ENCODE measurements at regions not wholly inside any gene's neighbourhood (a gene's known extent, or its start where the extent isn't known, plus 50 kb on each side); places are given as distances from the start of the nearest gene placed in this dataset.

- no peak for TF ChIP-seq ZNF776 (CRISPR knock-in tag; IDR thresholded peaks at IDR 0.05)
- TF ChIP-seq ZNF33B (CRISPR knock-in tag; IDR thresholded peaks at IDR 0.05), result no peak
- TF ChIP-seq, protein P1, sequence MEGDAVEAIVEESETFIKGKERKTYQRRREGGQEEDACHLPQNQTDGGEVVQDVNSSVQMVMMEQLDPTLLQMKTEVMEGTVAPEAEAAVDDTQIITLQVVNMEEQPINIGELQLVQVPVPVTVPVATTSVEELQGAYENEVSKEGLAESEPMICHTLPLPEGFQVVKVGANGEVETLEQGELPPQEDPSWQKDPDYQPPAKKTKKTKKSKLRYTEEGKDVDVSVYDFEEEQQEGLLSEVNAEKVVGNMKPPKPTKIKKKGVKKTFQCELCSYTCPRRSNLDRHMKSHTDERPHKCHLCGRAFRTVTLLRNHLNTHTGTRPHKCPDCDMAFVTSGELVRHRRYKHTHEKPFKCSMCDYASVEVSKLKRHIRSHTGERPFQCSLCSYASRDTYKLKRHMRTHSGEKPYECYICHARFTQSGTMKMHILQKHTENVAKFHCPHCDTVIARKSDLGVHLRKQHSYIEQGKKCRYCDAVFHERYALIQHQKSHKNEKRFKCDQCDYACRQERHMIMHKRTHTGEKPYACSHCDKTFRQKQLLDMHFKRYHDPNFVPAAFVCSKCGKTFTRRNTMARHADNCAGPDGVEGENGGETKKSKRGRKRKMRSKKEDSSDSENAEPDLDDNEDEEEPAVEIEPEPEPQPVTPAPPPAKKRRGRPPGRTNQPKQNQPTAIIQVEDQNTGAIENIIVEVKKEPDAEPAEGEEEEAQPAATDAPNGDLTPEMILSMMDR (CRISPR knock-in tag; IDR thresholded peaks at IDR 0.05), result no peak
- TF ChIP-seq, protein P2, sequence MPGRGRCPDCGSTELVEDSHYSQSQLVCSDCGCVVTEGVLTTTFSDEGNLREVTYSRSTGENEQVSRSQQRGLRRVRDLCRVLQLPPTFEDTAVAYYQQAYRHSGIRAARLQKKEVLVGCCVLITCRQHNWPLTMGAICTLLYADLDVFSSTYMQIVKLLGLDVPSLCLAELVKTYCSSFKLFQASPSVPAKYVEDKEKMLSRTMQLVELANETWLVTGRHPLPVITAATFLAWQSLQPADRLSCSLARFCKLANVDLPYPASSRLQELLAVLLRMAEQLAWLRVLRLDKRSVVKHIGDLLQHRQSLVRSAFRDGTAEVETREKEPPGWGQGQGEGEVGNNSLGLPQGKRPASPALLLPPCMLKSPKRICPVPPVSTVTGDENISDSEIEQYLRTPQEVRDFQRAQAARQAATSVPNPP (CRISPR knock-in tag; IDR thresholded peaks at IDR 0.05), result no peak
- no peak for TF ChIP-seq ZNF24 (IDR thresholded peaks at IDR 0.05)
- TF ChIP-seq RNF2 (conservative IDR thresholded peaks at IDR 0.05; ENCODE audit: low read depth), result no peak
- TF ChIP-seq, protein P3, sequence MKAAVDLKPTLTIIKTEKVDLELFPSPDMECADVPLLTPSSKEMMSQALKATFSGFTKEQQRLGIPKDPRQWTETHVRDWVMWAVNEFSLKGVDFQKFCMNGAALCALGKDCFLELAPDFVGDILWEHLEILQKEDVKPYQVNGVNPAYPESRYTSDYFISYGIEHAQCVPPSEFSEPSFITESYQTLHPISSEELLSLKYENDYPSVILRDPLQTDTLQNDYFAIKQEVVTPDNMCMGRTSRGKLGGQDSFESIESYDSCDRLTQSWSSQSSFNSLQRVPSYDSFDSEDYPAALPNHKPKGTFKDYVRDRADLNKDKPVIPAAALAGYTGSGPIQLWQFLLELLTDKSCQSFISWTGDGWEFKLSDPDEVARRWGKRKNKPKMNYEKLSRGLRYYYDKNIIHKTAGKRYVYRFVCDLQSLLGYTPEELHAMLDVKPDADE (CRISPR knock-in tag; IDR thresholded peaks at IDR 0.05), result no peak
- TF ChIP-seq YY1 (IDR thresholded peaks at IDR 0.05; ENCODE audit: insufficient read depth, insufficient replicate concordance, low read depth, low read length), result no peak
- TF ChIP-seq HDAC2 (CRISPR knock-in tag; IDR thresholded peaks at IDR 0.05), result no peak
- no peak for TF ChIP-seq SMARCE1 (IDR thresholded peaks at IDR 0.05; ENCODE audit: borderline replicate concordance)
- no peak for TF ChIP-seq PRDM15 (CRISPR knock-in tag; IDR thresholded peaks at IDR 0.05)
These were observed 258.3 kb upstream of the SALL3 start for GRCh38 chr18:78721238-78721875.

Data from HepG2 (cell line).